Muscle of leg (tissue), 3 donors: ENCODE measurements at regions not wholly inside any gene's neighbourhood (a gene's known extent, or its start where the extent isn't known, plus 50 kb on each side); places are given as distances from the start of the nearest gene placed in this dataset.
A peak's percentile ranks its signal among the peaks of the same experiment; 100 is the strongest.

ENCODE experiments used
- DNase-seq: peaks from one replicate; pipeline ENCODE4 v3.0.0; 2013
- H3K27ac ChIP-seq: one replicate; pipeline ENCODE4 v1.5.1; 2013; ENCODE audit warnings: mild to moderate bottlenecking, low read length, control low read depth
- H3K27me3 ChIP-seq: one replicate; pipeline ENCODE4 v1.6.1; 2013; ENCODE audit warnings: low read length; ENCODE audit not compliant: control insufficient read depth, insufficient read depth
- H3K36me3 ChIP-seq: one replicate; pipeline ENCODE4 v1.6.1; 2013; ENCODE audit warnings: low read length; ENCODE audit not compliant: control insufficient read depth, insufficient read depth
- H3K4me1 ChIP-seq: one replicate; pipeline ENCODE4 v1.6.1; 2013; ENCODE audit warnings: low read length; ENCODE audit not compliant: control insufficient read depth, insufficient read depth
- H3K4me3 ChIP-seq: one replicate; pipeline ENCODE4 v1.5.1; 2013; ENCODE audit warnings: low read length, control low read depth
- H3K9me3 ChIP-seq: replicated peaks from 2 replicates; pipeline ENCODE4 v1.6.1; 2013; ENCODE audit warnings: low read depth, low read length; ENCODE audit not compliant: control insufficient read depth
- WGBS: methylation state at CpG from one replicate; pipeline ENCODE4 v1.1.5; 2013; ENCODE audit warnings: missing lambda C conversion rate; ENCODE audit not compliant: insufficient coverage; 5-methylcytosine and 5-hydroxymethylcytosine counted together

DNA sequence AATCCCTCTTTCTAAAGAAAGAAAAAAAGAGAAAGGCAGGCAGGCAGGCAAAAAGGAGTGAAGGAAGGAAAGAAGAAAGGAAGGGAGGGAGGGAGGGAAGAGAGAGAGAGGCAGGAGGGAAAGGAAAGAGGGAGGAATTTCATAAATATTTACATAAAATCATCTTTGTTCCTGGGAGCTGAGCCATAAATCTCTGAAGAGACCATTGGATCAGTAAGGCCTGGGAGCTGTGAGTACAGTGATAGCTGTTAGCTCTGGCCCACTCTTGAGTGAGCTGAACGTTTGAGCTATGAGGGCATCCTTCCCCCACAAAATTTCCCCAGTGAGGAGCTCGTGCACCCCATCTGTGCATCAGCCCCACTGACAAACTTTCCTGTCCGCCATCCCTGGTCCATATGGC, 224.0 kb downstream of the SOD2 start:
- Histone ChIP-seq H3K27me3 (no peaks in the 10 kb centered on the region), H3K4me1 (peaks cover 4% of the 10 kb centered on the region), H3K9me3 (peaks cover 11% of the 10 kb centered on the region), H3K27ac (no peak overlapping the region), H3K4me3 (no peak overlapping the region), H3K36me3 (no peaks in the 10 kb centered on the region)
- DNase-seq = peak; percentile 58
- 75% methylated on average over 1 of the region's 3 CpGs for WGBS

DNA sequence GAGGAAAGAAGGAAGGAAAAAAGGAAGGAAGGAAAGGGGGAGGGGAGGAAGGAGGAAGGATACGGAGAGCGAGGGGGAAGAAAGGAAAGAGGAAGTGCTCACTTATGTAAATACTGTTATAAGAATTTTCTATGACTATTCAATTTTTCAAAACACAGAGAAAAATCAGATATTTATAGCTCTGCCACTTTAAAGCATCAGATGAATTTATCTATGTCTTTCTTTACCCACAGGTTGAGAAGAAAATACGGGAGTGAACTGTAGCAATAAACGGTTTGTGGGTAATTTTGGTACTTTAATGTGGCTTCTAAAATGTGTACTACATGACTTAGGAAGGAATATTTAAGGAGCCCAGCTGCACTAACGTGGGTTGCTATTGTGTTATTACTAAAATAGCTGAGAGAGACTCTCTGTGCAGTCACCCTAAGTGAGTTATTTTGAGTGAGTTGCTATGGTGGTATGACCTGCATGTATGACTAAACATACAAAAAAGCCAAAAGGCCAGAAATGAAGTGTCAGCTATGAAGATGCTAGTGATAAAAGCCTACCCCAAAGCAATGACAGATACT, 225.5 kb downstream of the SOD2 start:
- peaks cover 11% of the 10 kb centered on the region for H3K9me3 ChIP-seq
- H3K36me3 ChIP-seq = no peaks in the 10 kb centered on the region
- DNase-seq = no peak
- no peaks in the 10 kb centered on the region for H3K27me3 ChIP-seq
- H3K27ac ChIP-seq = no peak overlapping the region
- H3K4me3 ChIP-seq = no peak overlapping the region
- no peaks in the 10 kb centered on the region for H3K4me1 ChIP-seq
- 33% methylated on average over 1 of the region's 5 CpGs for WGBS

DNA sequence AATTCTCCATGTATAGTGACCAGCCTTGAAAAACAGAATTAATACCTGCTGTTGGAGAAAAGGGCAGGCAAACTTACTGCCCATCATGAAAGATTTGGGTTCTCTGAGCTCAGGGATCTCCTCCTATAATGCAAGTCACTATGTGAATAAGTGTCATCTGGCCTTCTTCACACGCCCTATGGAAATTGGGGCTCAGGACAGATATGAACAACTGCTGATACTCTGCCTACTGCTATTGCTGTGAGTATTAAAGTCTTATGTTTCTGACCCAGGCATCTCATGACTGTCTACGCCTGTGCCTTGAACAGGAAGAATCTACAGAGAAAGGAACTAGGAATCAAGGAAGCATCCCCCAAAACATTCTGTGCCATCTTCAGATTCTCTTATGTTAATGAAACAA, 226.1 kb downstream of the SOD2 start:
- Histone ChIP-seq H3K9me3 (peaks cover 9% of the 10 kb centered on the region), H3K4me1 (no peaks in the 10 kb centered on the region), H3K27ac (no peak overlapping the region), H3K27me3 (no peaks in the 10 kb centered on the region), H3K4me3 (no peak overlapping the region), H3K36me3 (no peaks in the 10 kb centered on the region)
- no CpG with 5 or more reads among the region's 2 CpGs for WGBS
- no peak for DNase-seq

DNA sequence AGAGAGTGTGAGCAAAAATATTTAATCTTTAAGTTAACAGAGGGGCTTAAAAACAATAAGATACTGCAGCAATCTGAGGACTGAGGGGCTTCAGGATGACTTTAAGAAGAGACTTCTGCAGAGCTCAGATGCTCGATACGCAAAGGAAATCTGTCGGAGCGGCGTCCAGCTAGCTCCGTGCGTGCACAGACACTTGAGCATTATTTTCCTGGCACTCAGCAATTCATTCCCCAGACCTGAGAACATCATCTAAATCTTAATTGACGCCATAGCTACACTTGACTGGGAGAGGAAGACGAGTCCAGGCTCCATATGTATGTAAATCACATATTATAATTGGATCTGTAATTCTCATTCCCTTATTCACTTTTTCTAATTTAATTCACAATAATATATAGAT, 228.2 kb downstream of the SOD2 start:
- 42% methylated on average over 7 of the region's 9 CpGs for WGBS
- peaks cover 2% of the 10 kb centered on the region for H3K9me3 ChIP-seq
- H3K27ac ChIP-seq = peak overlapping the region; percentile 86
- H3K4me1 ChIP-seq = no peaks in the 10 kb centered on the region
- no peak overlapping the region for H3K4me3 ChIP-seq
- no peaks in the 10 kb centered on the region for H3K27me3 ChIP-seq
- DNase-seq = peak; percentile 97
- H3K36me3 ChIP-seq = no peaks in the 10 kb centered on the region

DNA sequence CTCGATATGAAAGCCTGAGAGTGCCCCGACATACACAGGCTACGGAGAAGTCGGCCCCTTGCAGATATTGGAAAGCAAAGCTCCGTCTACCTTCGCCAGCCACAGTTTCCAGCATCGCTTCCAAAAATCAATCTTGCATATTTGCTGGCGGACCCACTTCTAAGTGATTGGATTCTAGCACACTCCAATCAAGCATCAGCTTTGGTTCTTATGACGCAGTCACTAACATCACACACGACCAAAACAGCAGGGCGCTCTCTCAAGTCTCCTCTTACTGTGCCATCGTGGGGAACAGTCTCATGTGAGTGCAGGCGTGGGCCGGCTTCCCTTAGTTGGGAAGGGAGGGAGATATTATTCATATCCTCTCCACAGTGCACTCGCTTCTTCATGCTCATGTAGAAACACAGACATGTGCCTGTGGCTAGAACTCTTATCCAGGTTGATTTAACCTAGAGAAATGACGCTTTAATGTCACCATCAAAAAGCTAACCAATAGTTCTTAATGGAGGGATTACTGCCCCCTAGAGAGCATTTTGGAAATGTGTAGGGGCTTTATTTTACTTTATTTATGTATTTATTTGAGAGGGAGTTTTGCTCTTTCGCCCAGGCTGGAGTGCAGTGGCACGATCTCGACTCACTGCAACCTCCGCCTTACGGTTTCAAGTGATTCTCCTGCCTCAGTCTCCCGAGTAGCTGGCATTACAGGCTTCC, 229.8 kb downstream of the SOD2 start:
- peak; percentile 78 for DNase-seq
- H3K4me3 ChIP-seq = no peak overlapping the region
- peak overlapping the region; percentile 68 for H3K27ac ChIP-seq
- 71% methylated on average over 12 of the region's 22 CpGs for WGBS
- no peaks in the 10 kb centered on the region for H3K36me3 ChIP-seq
- H3K9me3 ChIP-seq = peaks cover 2% of the 10 kb centered on the region
- no peaks in the 10 kb centered on the region for H3K4me1 ChIP-seq
- no peaks in the 10 kb centered on the region for H3K27me3 ChIP-seq

DNA sequence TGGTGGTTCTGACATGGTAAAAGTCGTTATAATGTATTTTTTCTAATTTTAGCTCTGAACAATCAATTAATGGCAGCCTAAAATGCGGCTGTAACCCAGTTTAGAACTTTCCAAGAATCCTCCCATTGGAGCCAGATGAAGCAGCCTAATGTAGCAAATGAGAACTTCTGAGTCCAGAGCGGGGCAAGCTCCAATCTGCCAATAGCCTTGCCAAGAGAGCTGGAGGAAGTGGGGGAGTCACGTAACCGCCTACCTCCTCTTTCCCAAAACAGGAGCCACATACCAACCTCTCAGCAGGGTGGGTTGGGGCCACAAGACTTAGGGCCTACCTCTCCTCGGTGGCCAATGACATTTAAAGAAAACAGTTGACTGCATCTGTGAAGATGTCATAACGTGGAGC, 230.6 kb downstream of the SOD2 start:
- no CpG with 5 or more reads among the region's 7 CpGs for WGBS
- H3K4me1 ChIP-seq = no peaks in the 10 kb centered on the region
- peaks cover 2% of the 10 kb centered on the region for H3K9me3 ChIP-seq

DNA sequence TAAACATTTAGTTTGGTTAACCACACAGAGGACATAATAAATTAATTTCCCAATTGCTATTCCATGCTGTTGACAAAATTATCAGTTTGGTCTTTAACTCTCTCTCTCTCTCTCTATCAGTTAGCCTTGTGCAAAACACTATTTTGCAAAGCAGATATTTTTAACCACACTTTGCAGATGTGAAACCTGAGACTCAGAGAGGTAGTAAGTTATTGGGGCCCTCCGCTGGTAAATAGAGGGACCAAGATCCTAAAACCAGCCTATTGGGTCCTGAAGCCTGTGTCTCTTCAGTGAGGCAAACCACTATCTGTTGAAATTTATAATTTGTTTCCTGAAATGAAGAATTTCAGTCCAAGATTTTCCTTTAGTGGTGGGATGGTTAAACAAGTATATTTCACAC, 231.0 kb downstream of the SOD2 start:
- Histone ChIP-seq H3K4me1 (no peaks in the 10 kb centered on the region), H3K36me3 (no peaks in the 10 kb centered on the region), H3K4me3 (no peak overlapping the region), H3K27ac (no peak overlapping the region), H3K27me3 (no peaks in the 10 kb centered on the region), H3K9me3 (peaks cover 2% of the 10 kb centered on the region)
- DNase-seq = no peak
- 100% methylated on average over 1 of the region's 1 CpG for WGBS

More for the DNA sequence above, 230.6 kb downstream of the SOD2 start:
- DNase-seq = peak; percentile 61
- no peak overlapping the region for H3K4me3 ChIP-seq
- H3K36me3 ChIP-seq = no peaks in the 10 kb centered on the region
- no peaks in the 10 kb centered on the region for H3K27me3 ChIP-seq
- H3K27ac ChIP-seq = peak overlapping the region; percentile 9

DNA sequence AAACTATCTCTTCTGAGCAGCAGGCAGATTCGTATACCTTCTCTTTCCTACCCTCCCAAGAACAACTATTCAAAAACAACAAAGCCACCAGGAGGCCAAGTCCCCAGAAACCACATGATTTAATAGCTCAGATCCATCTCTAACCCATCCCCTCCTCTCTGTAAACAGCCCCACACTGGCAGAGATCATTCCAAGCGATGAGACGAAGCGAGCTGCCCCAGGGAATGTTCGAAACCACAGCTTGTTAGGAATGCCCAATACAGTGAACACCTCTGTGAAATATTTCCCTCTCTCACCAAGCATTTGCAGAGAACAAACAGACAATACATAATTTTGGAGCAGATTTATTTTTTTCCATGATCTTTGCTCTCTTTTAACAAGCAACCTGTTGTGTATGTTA, 231.8 kb downstream of the SOD2 start:
- no peaks in the 10 kb centered on the region for H3K4me1 ChIP-seq
- 42% methylated on average over 2 of the region's 5 CpGs for WGBS
- no peak overlapping the region for H3K4me3 ChIP-seq
- no peaks in the 10 kb centered on the region for H3K36me3 ChIP-seq
- no peaks in the 10 kb centered on the region for H3K27me3 ChIP-seq
- H3K27ac ChIP-seq = peak overlapping the region; percentile 29
- no peaks in the 10 kb centered on the region for H3K9me3 ChIP-seq
- DNase-seq = no peak

DNA sequence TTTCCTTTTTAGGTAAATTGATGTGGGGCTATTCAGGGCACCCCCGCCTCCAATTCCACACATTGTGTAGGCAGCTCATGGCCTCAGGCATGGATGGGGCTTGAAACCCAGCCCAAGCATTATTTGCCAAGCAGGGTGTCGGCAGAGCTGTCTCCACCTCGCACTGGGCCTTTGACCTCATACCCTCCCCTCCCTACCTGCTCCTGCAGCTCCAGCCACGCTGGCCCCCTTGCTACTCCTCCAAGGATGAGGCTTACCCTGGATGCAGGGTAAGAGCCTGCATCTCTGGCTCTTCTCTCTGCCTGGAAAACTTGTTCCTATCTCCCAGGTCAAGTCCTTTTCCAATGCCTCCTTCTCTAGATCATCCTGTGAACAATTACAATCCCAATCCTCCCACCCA, 232.6 kb downstream of the SOD2 start:
- Histone ChIP-seq H3K4me1 (peaks cover 3% of the 10 kb centered on the region), H3K9me3 (no peaks in the 10 kb centered on the region), H3K36me3 (no peaks in the 10 kb centered on the region), H3K27ac (no peak overlapping the region), H3K4me3 (no peak overlapping the region), H3K27me3 (no peaks in the 10 kb centered on the region)
- no peak for DNase-seq
- 80% methylated on average over 4 of the region's 4 CpGs for WGBS

DNA sequence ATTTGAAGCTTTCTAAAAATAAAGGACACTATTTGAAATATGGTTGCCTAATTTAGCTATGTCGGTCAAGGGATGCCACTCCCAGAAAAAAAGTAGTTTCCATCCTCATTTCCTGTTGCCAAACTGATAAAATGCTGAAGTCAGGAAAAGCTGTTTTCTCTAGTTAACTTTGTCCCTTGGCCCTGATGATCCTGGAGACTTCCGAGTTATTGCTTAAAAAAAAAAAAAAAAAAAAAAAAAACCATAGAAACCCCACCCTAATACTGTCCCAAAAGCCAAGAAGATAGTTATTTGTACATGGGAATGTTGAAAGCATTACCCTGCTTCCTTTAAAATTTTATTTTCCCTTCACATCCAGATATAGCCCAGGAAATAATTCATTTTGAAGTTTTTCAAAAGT, 236.7 kb downstream of the SOD2 start:
- Histone ChIP-seq H3K27ac (peak overlapping the region; percentile 84), H3K27me3 (no peaks in the 10 kb centered on the region), H3K4me3 (no peak overlapping the region), H3K4me1 (peaks cover 3% of the 10 kb centered on the region), H3K9me3 (no peaks in the 10 kb centered on the region), H3K36me3 (no peaks in the 10 kb centered on the region)
- DNase-seq = peak; percentile 85
- no CpG with 5 or more reads among the region's 2 CpGs for WGBS
